T-helper 2 cell treated with Interferon-gamma antibody and Interleukin-4, amounts not matched to agents 5 μg/mL and 100 μg/mL, for 36 hours (primary cell): ENCODE measurements at regions not wholly inside any gene's neighbourhood (a gene's known extent, or its start where the extent isn't known, plus 50 kb on each side); places are given as distances from the start of the nearest gene placed in this dataset.

Experiments used
- DNase-seq: peaks from one replicate; pipeline ENCODE4 v3.0.0; 2021; ENCODE audit warnings: low spot score
- H3K27ac Mint-ChIP-seq: one replicate; pipeline ENCODE4 v1.8.0; 2021; ENCODE audit warnings: mild to moderate bottlenecking, mixed read lengths
- H3K27me3 Mint-ChIP-seq: one replicate; pipeline ENCODE4 v1.8.0; 2021; ENCODE audit warnings: low read depth, mixed read lengths
- H3K36me3 Mint-ChIP-seq: one replicate; pipeline ENCODE4 v1.8.0; 2021; ENCODE audit warnings: low read depth, mixed read lengths
- H3K4me1 Mint-ChIP-seq: one replicate; pipeline ENCODE4 v1.8.0; 2021; ENCODE audit warnings: low read depth, mixed read lengths
- H3K4me3 Mint-ChIP-seq: one replicate; pipeline ENCODE4 v1.8.0; 2022; ENCODE audit warnings: mild to moderate bottlenecking, moderate library complexity, mixed read lengths
- H3K9me3 Mint-ChIP-seq: one replicate; pipeline ENCODE4 v1.8.0; 2021; ENCODE audit warnings: mixed read lengths

- DNase-seq = no peak
- Mint-ChIP-seq H3K4me1 (no peaks in the 10 kb centered on the region), H3K36me3 (no peaks in the 10 kb centered on the region), H3K4me3 (no peak overlapping the region), H3K27me3 (peaks cover 13% of the 10 kb centered on the region), H3K9me3 (no peaks in the 10 kb centered on the region), H3K27ac (no peak overlapping the region)
These were observed 199.8 kb upstream of the GATB start for GRCh38 chr4:151960449-151961230.

- H3K4me3 Mint-ChIP-seq = no peak overlapping the region
- H3K27ac Mint-ChIP-seq = no peak overlapping the region
These were observed 196.3 kb upstream of the GATB start for GRCh38 chr4:151957153-151957552.

GRCh38 chr4:151955721-151956380 is 195.0 kb upstream of the GATB start:
- Mint-ChIP-seq H3K27me3 (peaks cover 3% of the 10 kb centered on the region), H3K4me3 (no peak overlapping the region), H3K4me1 (no peaks in the 10 kb centered on the region), H3K36me3 (no peaks in the 10 kb centered on the region), H3K27ac (no peak overlapping the region), H3K9me3 (no peaks in the 10 kb centered on the region)
- DNase-seq = no peak

More at GRCh38 chr4:151957153-151957552, 196.3 kb upstream of the GATB start:
- no peaks in the 10 kb centered on the region for H3K9me3 Mint-ChIP-seq
- peaks cover 5% of the 10 kb centered on the region for H3K27me3 Mint-ChIP-seq
- no peak for DNase-seq
- no peaks in the 10 kb centered on the region for H3K4me1 Mint-ChIP-seq
- H3K36me3 Mint-ChIP-seq = no peaks in the 10 kb centered on the region

GRCh38 chr4:151953795-151954372 is 193.1 kb upstream of the GATB start:
- H3K9me3 Mint-ChIP-seq = no peaks in the 10 kb centered on the region
- H3K4me3 Mint-ChIP-seq = no peak overlapping the region
- no peak overlapping the region for H3K27ac Mint-ChIP-seq
- no peaks in the 10 kb centered on the region for H3K4me1 Mint-ChIP-seq
- no peak for DNase-seq
- H3K36me3 Mint-ChIP-seq = no peaks in the 10 kb centered on the region
- H3K27me3 Mint-ChIP-seq = peaks cover 3% of the 10 kb centered on the region

- Mint-ChIP-seq H3K36me3 (no peaks in the 10 kb centered on the region), H3K4me1 (no peaks in the 10 kb centered on the region), H3K4me3 (no peak overlapping the region), H3K27me3 (peaks cover 3% of the 10 kb centered on the region), H3K27ac (no peak overlapping the region), H3K9me3 (peaks cover under 1% of the 10 kb centered on the region)
- no peak for DNase-seq
These were observed 192.5 kb upstream of the GATB start for GRCh38 chr4:151953312-151953711.

GRCh38 chr4:151952711-151953254 is 192.0 kb upstream of the GATB start:
- no peaks in the 10 kb centered on the region for H3K4me1 Mint-ChIP-seq
- H3K27me3 Mint-ChIP-seq = peaks cover 3% of the 10 kb centered on the region
- peaks cover 6% of the 10 kb centered on the region for H3K9me3 Mint-ChIP-seq
- no peak for DNase-seq
- H3K36me3 Mint-ChIP-seq = no peaks in the 10 kb centered on the region
- no peak overlapping the region for H3K4me3 Mint-ChIP-seq
- H3K27ac Mint-ChIP-seq = no peak overlapping the region

- H3K27ac Mint-ChIP-seq = no peak overlapping the region
These were observed 191.3 kb upstream of the GATB start for GRCh38 chr4:151952137-151952536.

GRCh38 chr4:151951671-151952050 is 190.9 kb upstream of the GATB start:
- Mint-ChIP-seq H3K4me1 (no peaks in the 10 kb centered on the region), H3K9me3 (peaks cover 17% of the 10 kb centered on the region), H3K36me3 (no peaks in the 10 kb centered on the region), H3K4me3 (no peak overlapping the region), H3K27me3 (no peaks in the 10 kb centered on the region), H3K27ac (no peak overlapping the region)
- no peak for DNase-seq

More at GRCh38 chr4:151952137-151952536, 191.3 kb upstream of the GATB start:
- Mint-ChIP-seq H3K27me3 (no peaks in the 10 kb centered on the region), H3K4me3 (no peak overlapping the region), H3K36me3 (no peaks in the 10 kb centered on the region), H3K9me3 (peaks cover 13% of the 10 kb centered on the region), H3K4me1 (no peaks in the 10 kb centered on the region)
- no peak for DNase-seq

- Mint-ChIP-seq H3K27ac (no peak overlapping the region), H3K4me1 (no peaks in the 10 kb centered on the region), H3K9me3 (peaks cover 23% of the 10 kb centered on the region), H3K27me3 (no peaks in the 10 kb centered on the region), H3K4me3 (no peak overlapping the region), H3K36me3 (no peaks in the 10 kb centered on the region)
- no peak for DNase-seq
These were observed 190.3 kb upstream of the GATB start for GRCh38 chr4:151950993-151951670.

- H3K4me1 Mint-ChIP-seq = no peaks in the 10 kb centered on the region
- peaks cover 38% of the 10 kb centered on the region for H3K9me3 Mint-ChIP-seq
- H3K36me3 Mint-ChIP-seq = no peaks in the 10 kb centered on the region
- no peak for DNase-seq
- H3K27me3 Mint-ChIP-seq = no peaks in the 10 kb centered on the region
- no peak overlapping the region for H3K27ac Mint-ChIP-seq
- H3K4me3 Mint-ChIP-seq = no peak overlapping the region
These were observed 187.7 kb upstream of the GATB start for GRCh38 chr4:151948351-151949016.

GRCh38 chr4:151946718-151947117 is 185.9 kb upstream of the GATB start:
- H3K4me3 Mint-ChIP-seq = no peak overlapping the region
- no peak overlapping the region for H3K27ac Mint-ChIP-seq
- no peaks in the 10 kb centered on the region for H3K36me3 Mint-ChIP-seq
- no peaks in the 10 kb centered on the region for H3K4me1 Mint-ChIP-seq
- no peak for DNase-seq
- no peaks in the 10 kb centered on the region for H3K27me3 Mint-ChIP-seq
- peaks cover 38% of the 10 kb centered on the region for H3K9me3 Mint-ChIP-seq

- H3K9me3 Mint-ChIP-seq = peaks cover 34% of the 10 kb centered on the region
- H3K27me3 Mint-ChIP-seq = peaks cover 3% of the 10 kb centered on the region
- peaks cover 3% of the 10 kb centered on the region for H3K4me1 Mint-ChIP-seq
- no peak overlapping the region for H3K27ac Mint-ChIP-seq
- H3K36me3 Mint-ChIP-seq = no peaks in the 10 kb centered on the region
- DNase-seq = no peak
- H3K4me3 Mint-ChIP-seq = no peak overlapping the region
These were observed 182.2 kb upstream of the GATB start for GRCh38 chr4:151942971-151943370.

- H3K9me3 Mint-ChIP-seq = peaks cover 15% of the 10 kb centered on the region
- H3K27me3 Mint-ChIP-seq = peaks cover 5% of the 10 kb centered on the region
- H3K27ac Mint-ChIP-seq = no peak overlapping the region
- no peak for DNase-seq
- peaks cover 3% of the 10 kb centered on the region for H3K4me1 Mint-ChIP-seq
- H3K36me3 Mint-ChIP-seq = no peaks in the 10 kb centered on the region
- no peak overlapping the region for H3K4me3 Mint-ChIP-seq
These were observed 180.3 kb upstream of the GATB start for GRCh38 chr4:151940926-151941617.
